ENCODE measurements at regions not wholly inside any gene's neighbourhood (a gene's known extent, or its start where the extent isn't known, plus 50 kb on each side); places are given as distances from the start of the nearest gene placed in this dataset.

- TF ChIP-seq REST (tag by site-specific recombination; IDR thresholded peaks at IDR 0.05): no peak
- TF ChIP-seq CTCF (tag by site-specific recombination; IDR thresholded peaks at IDR 0.05): no peak
- no peak for TF ChIP-seq YY1 (tag by site-specific recombination; IDR thresholded peaks at IDR 0.05)
- no peak for TF ChIP-seq ZNF404 (tag by site-specific recombination; IDR thresholded peaks at IDR 0.05)
- no peak for TF ChIP-seq GLIS2 (tag by site-specific recombination; IDR thresholded peaks at IDR 0.05)
Measured at GRCh38 chr11:88398791-88399570, 61.4 kb upstream of the CTSC start.

Measured in HEK293 (cell line).